RWPE2 (cell line): ENCODE measurements at regions not wholly inside any gene's neighbourhood (a gene's known extent, or its start where the extent isn't known, plus 50 kb on each side); places are given as distances from the start of the nearest gene placed in this dataset.

Experiments
- ATAC-seq: fragments of 200-7000 bp; cut with Tn5 transposase; 3 replicates; pipeline ENCODE4 v1.9.1; 2021; ENCODE audit warnings: low read depth
- DNase-seq: peaks from one replicate; pipeline ENCODE4 v3.0.0-alpha.2; 2020; ENCODE audit warnings: low spot score
- H3K27ac ChIP-seq: fragments of 450-650 bp; 2 replicates; pipeline ENCODE4 v1.5.1; 2017; ENCODE audit warnings: mild to moderate bottlenecking; ENCODE audit not compliant: poor library complexity, severe bottlenecking
- H3K27me3 ChIP-seq: fragments of 250-450 bp; sonication (Bioruptor Pico); 2 replicates; pipeline ENCODE4 v1.5.1; 2021; ENCODE audit warnings: mild to moderate bottlenecking, moderate library complexity; ENCODE audit not compliant: insufficient read depth, poor library complexity, severe bottlenecking
- H3K36me3 ChIP-seq: fragments of 250-450 bp; sonication (Bioruptor Pico); 2 replicates; pipeline ENCODE4 v1.5.1; 2020; ENCODE audit warnings: low read depth, mild to moderate bottlenecking, moderate library complexity
- H3K4me1 ChIP-seq: fragments of 250-450 bp; sonication (Bioruptor Pico); 2 replicates; pipeline ENCODE4 v1.5.1; 2021; ENCODE audit warnings: mild to moderate bottlenecking, moderate library complexity; ENCODE audit not compliant: insufficient read depth, poor library complexity, severe bottlenecking
- H3K4me3 ChIP-seq: fragments of 250-450 bp; sonication (Bioruptor Pico); 2 replicates; pipeline ENCODE4 v1.5.1; 2021; ENCODE audit warnings: mild to moderate bottlenecking, moderate library complexity; ENCODE audit not compliant: severe bottlenecking
- H3K9me3 ChIP-seq: fragments of 250-450 bp; sonication (Bioruptor Pico); 2 replicates; pipeline ENCODE4 v1.5.1; 2021; ENCODE audit warnings: mild to moderate bottlenecking, moderate library complexity; ENCODE audit not compliant: severe bottlenecking
- TF ChIP-seq, protein P1 (sequence below): fragments of 450-650 bp; IDR thresholded peaks from one replicate; pipeline ENCODE4 v1.5.1; 2017; ENCODE audit warnings: mild to moderate bottlenecking, moderate library complexity; ENCODE audit not compliant: poor library complexity, severe bottlenecking

DNA sequence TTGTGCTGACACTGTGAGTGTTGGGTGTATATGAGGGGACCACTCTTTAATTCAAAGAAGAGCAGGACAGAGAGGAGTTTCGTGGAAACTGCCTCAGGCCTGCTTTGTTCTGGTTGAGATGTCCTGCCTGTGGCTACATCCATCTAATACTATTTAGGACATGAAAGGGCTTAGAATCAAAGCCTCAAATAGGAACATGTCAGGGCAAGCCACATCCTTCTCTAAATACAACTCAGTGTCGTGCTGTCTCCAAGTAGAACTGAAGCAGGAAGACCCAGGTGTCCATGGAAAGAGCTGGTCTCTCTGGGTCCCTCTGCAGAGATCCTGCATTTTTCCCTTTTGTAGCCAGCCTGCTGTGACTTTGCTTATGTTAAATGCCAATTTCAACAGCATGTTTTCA lies 156.2 kb upstream of the UMPS start:
- Histone ChIP-seq H3K4me3 (no peak overlapping the region), H3K4me1 (peaks cover 6% of the 10 kb centered on the region), H3K27me3 (no peaks in the 10 kb centered on the region), H3K27ac (no peak overlapping the region), H3K36me3 (no peaks in the 10 kb centered on the region), H3K9me3 (no peaks in the 10 kb centered on the region)
- DNase-seq (no peak), ATAC-seq (peak; percentile 45; the same call in 1 of the 3 replicates)
- TF ChIP-seq, protein P1, sequence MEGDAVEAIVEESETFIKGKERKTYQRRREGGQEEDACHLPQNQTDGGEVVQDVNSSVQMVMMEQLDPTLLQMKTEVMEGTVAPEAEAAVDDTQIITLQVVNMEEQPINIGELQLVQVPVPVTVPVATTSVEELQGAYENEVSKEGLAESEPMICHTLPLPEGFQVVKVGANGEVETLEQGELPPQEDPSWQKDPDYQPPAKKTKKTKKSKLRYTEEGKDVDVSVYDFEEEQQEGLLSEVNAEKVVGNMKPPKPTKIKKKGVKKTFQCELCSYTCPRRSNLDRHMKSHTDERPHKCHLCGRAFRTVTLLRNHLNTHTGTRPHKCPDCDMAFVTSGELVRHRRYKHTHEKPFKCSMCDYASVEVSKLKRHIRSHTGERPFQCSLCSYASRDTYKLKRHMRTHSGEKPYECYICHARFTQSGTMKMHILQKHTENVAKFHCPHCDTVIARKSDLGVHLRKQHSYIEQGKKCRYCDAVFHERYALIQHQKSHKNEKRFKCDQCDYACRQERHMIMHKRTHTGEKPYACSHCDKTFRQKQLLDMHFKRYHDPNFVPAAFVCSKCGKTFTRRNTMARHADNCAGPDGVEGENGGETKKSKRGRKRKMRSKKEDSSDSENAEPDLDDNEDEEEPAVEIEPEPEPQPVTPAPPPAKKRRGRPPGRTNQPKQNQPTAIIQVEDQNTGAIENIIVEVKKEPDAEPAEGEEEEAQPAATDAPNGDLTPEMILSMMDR, result no peak

DNA sequence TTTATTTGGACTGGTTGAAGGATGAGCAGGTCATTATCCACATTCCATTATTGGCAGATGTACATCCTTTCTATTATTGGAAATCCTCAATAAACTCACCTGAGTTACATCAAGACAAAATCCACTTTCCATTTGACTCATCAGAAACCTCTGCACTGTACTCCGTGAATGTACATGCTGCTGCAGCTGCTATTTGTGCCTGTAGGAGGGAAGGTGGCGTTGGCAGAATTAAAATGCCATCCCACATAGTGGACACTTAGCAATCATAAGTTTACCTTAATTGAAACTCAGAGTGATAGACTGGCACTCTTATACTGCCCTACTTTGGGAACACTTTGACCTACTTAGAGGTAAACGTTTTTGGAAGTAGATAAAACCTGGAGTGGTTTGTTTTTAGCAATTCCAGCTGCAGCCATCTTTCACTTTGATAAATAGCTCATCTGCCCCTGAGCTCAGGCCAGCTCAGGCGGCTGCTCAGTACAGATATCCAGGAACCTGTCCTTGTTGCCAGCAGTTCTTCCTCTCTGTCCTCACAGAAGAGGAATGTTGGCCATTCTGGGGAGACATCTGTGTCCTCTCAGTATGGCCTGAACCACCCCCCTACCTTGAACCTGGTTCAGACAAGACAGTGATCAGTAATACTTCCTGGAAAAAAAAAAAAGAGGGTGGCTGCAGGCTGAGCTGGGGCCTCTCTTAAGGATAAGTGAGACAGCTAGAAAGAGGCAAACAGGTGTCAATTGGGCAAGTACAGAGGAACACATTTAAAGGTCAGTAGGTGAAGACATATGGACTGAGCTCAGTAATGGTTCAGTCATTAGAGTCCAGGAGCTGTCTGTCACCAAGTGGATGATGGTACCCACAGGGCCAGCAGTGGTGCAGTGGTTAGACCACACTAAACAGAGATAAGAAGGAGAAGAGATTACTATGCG lies 153.4 kb upstream of the UMPS start:
- peaks cover 6% of the 10 kb centered on the region for H3K4me1 ChIP-seq
- TF ChIP-seq, protein P1, result no peak
- ATAC-seq, result no peak

DNA sequence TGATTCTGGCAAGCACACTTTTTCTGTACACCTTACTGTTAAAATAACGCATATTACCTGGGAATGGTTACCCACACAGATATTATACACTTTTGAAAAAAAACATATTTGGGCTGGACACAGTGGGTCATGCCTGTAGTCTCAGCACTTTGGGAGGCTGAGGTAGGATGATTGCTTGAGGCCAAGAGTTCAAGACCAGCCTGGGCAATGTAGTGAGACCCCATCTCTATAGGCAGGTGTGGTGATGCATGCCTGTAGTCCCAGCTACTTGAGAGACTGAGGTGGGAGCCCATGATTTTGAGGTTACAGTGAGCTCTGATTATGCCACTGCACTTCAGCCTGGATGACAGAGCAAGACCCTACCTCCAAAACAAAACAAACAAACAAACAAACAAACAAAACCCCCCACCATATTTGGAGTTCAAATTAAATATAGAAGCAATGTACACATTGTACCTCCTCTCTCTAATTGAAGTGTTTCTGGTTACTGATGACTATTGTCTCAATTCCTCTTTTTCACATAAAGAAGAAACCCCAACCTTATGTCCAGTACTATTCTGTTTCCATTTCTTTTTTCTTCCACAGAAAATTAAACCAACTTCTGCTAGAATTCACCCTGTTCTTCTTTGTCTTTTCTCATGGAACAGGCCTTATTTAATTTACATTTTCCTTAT lies 152.6 kb upstream of the UMPS start:
- TF ChIP-seq, protein P1, result no peak
- Histone ChIP-seq H3K9me3 (no peaks in the 10 kb centered on the region), H3K27ac (no peak overlapping the region), H3K4me1 (peaks cover 6% of the 10 kb centered on the region), H3K27me3 (no peaks in the 10 kb centered on the region), H3K36me3 (no peaks in the 10 kb centered on the region), H3K4me3 (no peak overlapping the region)
- DNase-seq, result no peak
- ATAC-seq, result no peak

More for the DNA sequence above, 153.4 kb upstream of the UMPS start:
- Histone ChIP-seq H3K9me3 (no peaks in the 10 kb centered on the region), H3K4me3 (no peak overlapping the region), H3K36me3 (no peaks in the 10 kb centered on the region), H3K27me3 (no peaks in the 10 kb centered on the region), H3K27ac (no peak overlapping the region)
- DNase-seq, result no peak

DNA sequence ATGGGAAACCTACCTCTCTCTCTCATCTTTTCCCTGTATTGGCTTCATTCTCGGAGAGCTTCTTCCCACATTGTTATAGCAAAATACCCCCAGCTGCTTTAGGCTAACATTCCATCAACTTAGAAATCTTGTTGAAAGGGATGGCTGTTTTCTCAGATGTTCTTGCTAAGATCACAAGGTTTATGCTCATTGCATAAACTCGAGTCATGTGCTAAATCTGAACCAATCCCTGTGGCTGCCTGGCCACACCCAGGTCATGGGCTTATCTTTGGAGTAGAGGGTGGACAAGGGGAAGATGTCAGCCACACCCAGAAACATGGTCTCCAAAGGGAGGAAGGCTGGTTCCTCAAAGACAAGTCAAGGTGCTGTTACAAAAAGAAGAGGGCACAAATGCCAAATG lies 150.6 kb upstream of the UMPS start:
- no peaks in the 10 kb centered on the region for H3K4me1 ChIP-seq
- no peak overlapping the region for H3K4me3 ChIP-seq
- H3K36me3 ChIP-seq, result no peaks in the 10 kb centered on the region
- H3K27me3 ChIP-seq, result peaks cover 12% of the 10 kb centered on the region
- TF ChIP-seq, protein P1, result no peak
- no peaks in the 10 kb centered on the region for H3K9me3 ChIP-seq
- DNase-seq, result no peak
- H3K27ac ChIP-seq, result no peak overlapping the region
- no peak for ATAC-seq
